C4-2B (cell line): ENCODE measurements at regions not wholly inside any gene's neighbourhood (a gene's known extent, or its start where the extent isn't known, plus 50 kb on each side); places are given as distances from the start of the nearest gene placed in this dataset.
"Not testable (repeated sequence)": the region's sequence is repeated elsewhere in the genome, so short reads cannot be mapped to it uniquely, and the experiment has no call there.

Experiments
- CTCF ChIP-seq: fragments of 450-650 bp; conservative IDR thresholded peaks from 2 replicates; pipeline ENCODE4 v1.5.1; 2017; ENCODE audit warnings: mild to moderate bottlenecking
- ZFX ChIP-seq: fragments of 450-650 bp; IDR thresholded peaks from 2 replicates; pipeline ENCODE4 v1.6.1; 2017

DNA sequence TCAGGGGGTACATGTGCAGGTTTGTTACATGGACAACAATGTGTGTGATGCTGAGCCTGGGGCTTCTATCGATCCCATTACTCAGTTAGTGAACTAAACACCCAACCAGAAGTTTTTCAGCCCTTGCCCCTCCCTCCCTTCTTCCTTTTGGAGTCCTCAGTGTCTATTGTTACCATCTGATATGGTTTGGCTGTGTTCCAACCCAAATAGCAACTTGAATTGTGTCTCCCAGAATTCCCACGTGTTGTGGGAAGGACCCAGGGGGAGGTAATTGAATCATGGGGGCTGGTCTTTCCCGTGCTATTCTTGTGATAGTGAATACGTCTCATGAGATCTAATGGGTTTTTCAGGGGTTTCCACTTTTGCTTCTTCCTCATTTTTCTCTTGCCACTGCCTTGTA, 186.3 kb downstream of the AEBP2 start:
- TF ChIP-seq CTCF, ZFX: not testable (repeated sequence)
